Mammary epithelial cell (primary cell): ENCODE measurements at regions not wholly inside any gene's neighbourhood (a gene's known extent, or its start where the extent isn't known, plus 50 kb on each side); places are given as distances from the start of the nearest gene placed in this dataset.

Source experiments
- EZH2 ChIP-seq: IDR thresholded peaks from 2 replicates; pipeline ENCODE4 v1.6.1; 2012; ENCODE audit warnings: low read length, inconsistent platforms, borderline replicate concordance
- TF ChIP-seq, protein P1 (sequence below), 2 donors: IDR thresholded peaks in 1 of 2; conservative IDR thresholded peaks in 1 of 2; 2 replicates each; pipeline ENCODE4 v1.5.1; 2011 to 2012; ENCODE audit warnings: inconsistent platforms in 2 of 2, low read length in 2 of 2, mild to moderate bottlenecking in 2 of 2, control low read depth in 1 of 2, low read depth in 1 of 2; ENCODE audit not compliant: insufficient read depth in 1 of 2; ENCODE audit errors: extremely low read depth in 1 of 2

DNA sequence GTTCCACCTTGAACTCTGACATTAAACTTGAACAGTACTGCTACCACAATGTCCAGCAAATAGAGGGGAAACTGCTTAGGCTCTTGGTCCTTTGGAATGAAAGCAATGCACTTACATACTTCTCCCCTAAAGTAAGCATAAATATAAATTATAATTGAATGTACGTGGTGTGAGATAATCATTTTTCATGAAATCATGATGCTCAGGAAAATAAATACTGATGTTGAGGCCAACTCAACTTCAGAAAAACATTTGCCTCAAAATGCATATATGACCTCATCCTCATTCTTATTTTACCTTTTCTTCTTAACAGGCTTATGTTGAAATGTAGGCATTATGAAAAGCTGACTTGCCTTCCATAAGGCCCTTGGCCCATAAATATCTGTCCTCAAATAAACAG, 166.3 kb downstream of the KDR start:
- TF ChIP-seq EZH2 = no peak
- TF ChIP-seq, protein P1, sequence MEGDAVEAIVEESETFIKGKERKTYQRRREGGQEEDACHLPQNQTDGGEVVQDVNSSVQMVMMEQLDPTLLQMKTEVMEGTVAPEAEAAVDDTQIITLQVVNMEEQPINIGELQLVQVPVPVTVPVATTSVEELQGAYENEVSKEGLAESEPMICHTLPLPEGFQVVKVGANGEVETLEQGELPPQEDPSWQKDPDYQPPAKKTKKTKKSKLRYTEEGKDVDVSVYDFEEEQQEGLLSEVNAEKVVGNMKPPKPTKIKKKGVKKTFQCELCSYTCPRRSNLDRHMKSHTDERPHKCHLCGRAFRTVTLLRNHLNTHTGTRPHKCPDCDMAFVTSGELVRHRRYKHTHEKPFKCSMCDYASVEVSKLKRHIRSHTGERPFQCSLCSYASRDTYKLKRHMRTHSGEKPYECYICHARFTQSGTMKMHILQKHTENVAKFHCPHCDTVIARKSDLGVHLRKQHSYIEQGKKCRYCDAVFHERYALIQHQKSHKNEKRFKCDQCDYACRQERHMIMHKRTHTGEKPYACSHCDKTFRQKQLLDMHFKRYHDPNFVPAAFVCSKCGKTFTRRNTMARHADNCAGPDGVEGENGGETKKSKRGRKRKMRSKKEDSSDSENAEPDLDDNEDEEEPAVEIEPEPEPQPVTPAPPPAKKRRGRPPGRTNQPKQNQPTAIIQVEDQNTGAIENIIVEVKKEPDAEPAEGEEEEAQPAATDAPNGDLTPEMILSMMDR (conservative IDR thresholded peaks at IDR 0.05 in 1 of 2, IDR thresholded peaks at IDR 0.05 in 1 of 2; ENCODE audit: extremely low read depth in 1 of 2, insufficient read depth in 1 of 2, low read depth in 1 of 2, low read length in 2 of 2) = no peak
